ENCODE measurements at regions not wholly inside any gene's neighbourhood (a gene's known extent, or its start where the extent isn't known, plus 50 kb on each side); places are given as distances from the start of the nearest gene placed in this dataset.

GRCh38 chr14:87080146-87080545 lies 912.8 kb downstream of the GALC start (continued):
- TF ChIP-seq CTCF (IDR thresholded peaks at IDR 0.05; ENCODE audit: poor library complexity, severe bottlenecking) = no peak

GRCh38 chr14:87079416-87079815 lies 913.6 kb downstream of the GALC start:
- no peaks in the 10 kb centered on the region for H3K36me3 ChIP-seq (ENCODE audit: insufficient read depth, low read length)
- no peaks in the 10 kb centered on the region for H3K79me2 ChIP-seq (replicated peaks; ENCODE audit: insufficient read depth, low read length)
- H3K27me3 ChIP-seq (ENCODE audit: insufficient read depth, low read depth, low read length) = no peaks in the 10 kb centered on the region
- H4K20me1 ChIP-seq (ENCODE audit: insufficient read depth) = no peaks in the 10 kb centered on the region
- H3F3A ChIP-seq (ENCODE audit: insufficient read depth, low read length, poor library complexity, severe bottlenecking) = no peaks in the 10 kb centered on the region
- H3K9ac ChIP-seq (ENCODE audit: low read length) = no peak overlapping the region
- no peak overlapping the region for H2AFZ ChIP-seq (ENCODE audit: low read depth, low read length)
- H3K9me3 ChIP-seq (ENCODE audit: low read length) = no peaks in the 10 kb centered on the region
- TF ChIP-seq REST (IDR thresholded peaks at IDR 0.05; ENCODE audit: borderline replicate concordance) (no peak), EP300 (conservative IDR thresholded peaks at IDR 0.05; ENCODE audit: poor library complexity, severe bottlenecking) (no peak), MXI1 (conservative IDR thresholded peaks at IDR 0.05; ENCODE audit: poor library complexity, severe bottlenecking) (no peak), POLR2AphosphoS5 (IDR thresholded peaks at IDR 0.05) (no peak), RAD21 (conservative IDR thresholded peaks at IDR 0.05) (no peak), SMC3 (conservative IDR thresholded peaks at IDR 0.05; ENCODE audit: poor library complexity) (no peak), TAF1 (IDR thresholded peaks at IDR 0.05; ENCODE audit: low read depth) (no peak), EZH2 (IDR thresholded peaks at IDR 0.05; ENCODE audit: borderline replicate concordance, insufficient read depth, low read length, poor library complexity, severe bottlenecking) (no peak), CTCF (IDR thresholded peaks at IDR 0.05; ENCODE audit: poor library complexity, severe bottlenecking) (no peak)
- H3K4me3 ChIP-seq (ENCODE audit: low read length) = no peak overlapping the region
- no peaks in the 10 kb centered on the region for H3K9me2 ChIP-seq (ENCODE audit: insufficient read depth, low read length)
- H3K4me2 ChIP-seq (ENCODE audit: low read length) = no peak overlapping the region
- H3K27ac ChIP-seq (ENCODE audit: low read length) = no peak overlapping the region

GRCh38 chr14:87076922-87077321 lies 916.1 kb downstream of the GALC start:
- Histone ChIP-seq H2AFZ (ENCODE audit: low read depth, low read length) (no peak overlapping the region), H3K27ac (ENCODE audit: low read length) (no peak overlapping the region), H3K4me2 (ENCODE audit: low read length) (no peak overlapping the region), H3K27me3 (ENCODE audit: insufficient read depth, low read depth, low read length) (no peaks in the 10 kb centered on the region), H4K20me1 (ENCODE audit: insufficient read depth) (no peaks in the 10 kb centered on the region), H3K9me3 (ENCODE audit: low read length) (no peaks in the 10 kb centered on the region), H3K9ac (ENCODE audit: low read length) (no peak overlapping the region), H3K79me2 (replicated peaks; ENCODE audit: insufficient read depth, low read length) (no peaks in the 10 kb centered on the region), H3K4me3 (ENCODE audit: low read length) (no peak overlapping the region), H3F3A (ENCODE audit: insufficient read depth, low read length, poor library complexity, severe bottlenecking) (no peaks in the 10 kb centered on the region), H3K36me3 (ENCODE audit: insufficient read depth, low read length) (no peaks in the 10 kb centered on the region), H3K9me2 (ENCODE audit: insufficient read depth, low read length) (no peaks in the 10 kb centered on the region)
- no peak for TF ChIP-seq RAD21 (conservative IDR thresholded peaks at IDR 0.05)
- no peak for TF ChIP-seq EZH2 (IDR thresholded peaks at IDR 0.05; ENCODE audit: borderline replicate concordance, insufficient read depth, low read length, poor library complexity, severe bottlenecking)
- no peak for TF ChIP-seq EP300 (conservative IDR thresholded peaks at IDR 0.05; ENCODE audit: poor library complexity, severe bottlenecking)
- TF ChIP-seq SMC3 (conservative IDR thresholded peaks at IDR 0.05; ENCODE audit: poor library complexity) = no peak
- no peak for TF ChIP-seq TAF1 (IDR thresholded peaks at IDR 0.05; ENCODE audit: low read depth)
- TF ChIP-seq CTCF (IDR thresholded peaks at IDR 0.05; ENCODE audit: poor library complexity, severe bottlenecking) = no peak
- TF ChIP-seq POLR2AphosphoS5 (IDR thresholded peaks at IDR 0.05) = no peak
- TF ChIP-seq MXI1 (conservative IDR thresholded peaks at IDR 0.05; ENCODE audit: poor library complexity, severe bottlenecking) = no peak
- TF ChIP-seq REST (IDR thresholded peaks at IDR 0.05; ENCODE audit: borderline replicate concordance) = no peak
